Osteoblast (primary cell): ENCODE measurements at regions not wholly inside any gene's neighbourhood (a gene's known extent, or its start where the extent isn't known, plus 50 kb on each side); places are given as distances from the start of the nearest gene placed in this dataset.

Source experiments
- DNase-seq: peaks from one replicate; pipeline ENCODE4 v3.0.0; 2011; ENCODE audit warnings: low spot score, mixed read lengths; ENCODE audit not compliant: insufficient read length; ENCODE audit errors: missing footprints
- H2AFZ ChIP-seq: 2 replicates; pipeline ENCODE4 v1.6.0; 2011; ENCODE audit warnings: mild to moderate bottlenecking, low read length
- H3K27ac ChIP-seq: 2 replicates; pipeline ENCODE4 v1.5.1; 2011; ENCODE audit warnings: mild to moderate bottlenecking, low read depth, low read length, moderate library complexity
- H3K27me3 ChIP-seq: 2 replicates; pipeline ENCODE4 v1.6.0; 2012; ENCODE audit warnings: mild to moderate bottlenecking, control low read depth, inconsistent platforms, low read length, moderate library complexity; ENCODE audit not compliant: insufficient read depth
- H3K36me3 ChIP-seq: 2 replicates; pipeline ENCODE4 v1.5.1; 2011; ENCODE audit warnings: mild to moderate bottlenecking, low read length, control low read depth, moderate library complexity; ENCODE audit not compliant: insufficient read depth
- H3K4me1 ChIP-seq: 2 replicates; pipeline ENCODE4 v1.5.1; 2011; ENCODE audit warnings: mild to moderate bottlenecking, low read length, control low read depth, moderate library complexity; ENCODE audit not compliant: insufficient read depth
- H3K4me2 ChIP-seq: 2 replicates; pipeline ENCODE4 v1.6.0; 2011; ENCODE audit warnings: mild to moderate bottlenecking, low read length; ENCODE audit not compliant: insufficient read depth
- H3K4me3 ChIP-seq: fragments of 200-600 bp; sonication (generic); 3 replicates; pipeline ENCODE4 v1.5.1; 2012; ENCODE audit warnings: mild to moderate bottlenecking, low read length, inconsistent platforms; ENCODE audit not compliant: insufficient read depth
- H3K79me2 ChIP-seq: 2 replicates; pipeline ENCODE4 v1.6.0; 2012; ENCODE audit warnings: mild to moderate bottlenecking, low read length, control low read depth, inconsistent platforms; ENCODE audit not compliant: insufficient read depth
- H3K9me3 ChIP-seq: 2 replicates; pipeline ENCODE4 v1.5.1; 2011; ENCODE audit warnings: low read depth, low read length, control low read depth
- H4K20me1 ChIP-seq: 2 replicates; pipeline ENCODE4 v1.6.0; 2012; ENCODE audit warnings: mild to moderate bottlenecking, low read length, control low read depth; ENCODE audit not compliant: insufficient read depth
- CTCF ChIP-seq: IDR thresholded peaks from 2 replicates; pipeline ENCODE4 v1.5.1; 2011; ENCODE audit warnings: mild to moderate bottlenecking, low read depth, low read length, moderate library complexity; ENCODE audit errors: extremely low read depth

- no peak for DNase-seq
- no peaks in the 10 kb centered on the region for H3K4me1 ChIP-seq
- H3K4me3 ChIP-seq, result no peak overlapping the region
- no peaks in the 10 kb centered on the region for H3K79me2 ChIP-seq
- TF ChIP-seq CTCF, result no peak
- H3K27ac ChIP-seq, result no peak overlapping the region
- H4K20me1 ChIP-seq, result no peaks in the 10 kb centered on the region
- no peaks in the 10 kb centered on the region for H3K36me3 ChIP-seq
- no peak overlapping the region for H3K4me2 ChIP-seq
- no peaks in the 10 kb centered on the region for H3K27me3 ChIP-seq
- no peaks in the 10 kb centered on the region for H3K9me3 ChIP-seq
- no peak overlapping the region for H2AFZ ChIP-seq
Measured at GRCh38 chr2:51620796-51621195, 588.9 kb upstream of the NRXN1 start.

GRCh38 chr2:51619961-51620360 is 588.0 kb upstream of the NRXN1 start:
- no peak for DNase-seq
- no peak overlapping the region for H3K4me3 ChIP-seq
- no peaks in the 10 kb centered on the region for H3K79me2 ChIP-seq
- H3K27me3 ChIP-seq, result no peaks in the 10 kb centered on the region
- H3K9me3 ChIP-seq, result peaks cover under 1% of the 10 kb centered on the region
- no peaks in the 10 kb centered on the region for H3K36me3 ChIP-seq
- no peak overlapping the region for H2AFZ ChIP-seq
- no peak for TF ChIP-seq CTCF
- H3K27ac ChIP-seq, result no peak overlapping the region
- H3K4me1 ChIP-seq, result no peaks in the 10 kb centered on the region
- H3K4me2 ChIP-seq, result no peak overlapping the region
- no peaks in the 10 kb centered on the region for H4K20me1 ChIP-seq

- H2AFZ ChIP-seq, result no peak overlapping the region
- no peak overlapping the region for H3K4me2 ChIP-seq
- H3K27me3 ChIP-seq, result no peaks in the 10 kb centered on the region
- TF ChIP-seq CTCF, result no peak
- no peaks in the 10 kb centered on the region for H3K4me1 ChIP-seq
- no peak for DNase-seq
- H3K9me3 ChIP-seq, result peaks cover 8% of the 10 kb centered on the region
- H4K20me1 ChIP-seq, result no peaks in the 10 kb centered on the region
- no peaks in the 10 kb centered on the region for H3K36me3 ChIP-seq
- no peak overlapping the region for H3K27ac ChIP-seq
- no peaks in the 10 kb centered on the region for H3K79me2 ChIP-seq
- no peak overlapping the region for H3K4me3 ChIP-seq
Measured at GRCh38 chr2:51612387-51612786, 580.5 kb upstream of the NRXN1 start.

GRCh38 chr2:51601706-51602105 is 569.8 kb upstream of the NRXN1 start:
- TF ChIP-seq CTCF, result no peak
- no peaks in the 10 kb centered on the region for H3K36me3 ChIP-seq
- H4K20me1 ChIP-seq, result no peaks in the 10 kb centered on the region

More at GRCh38 chr2:51601706-51602105, 569.8 kb upstream of the NRXN1 start:
- Histone ChIP-seq H3K4me2 (no peak overlapping the region), H3K27me3 (no peaks in the 10 kb centered on the region), H3K79me2 (no peaks in the 10 kb centered on the region), H3K27ac (no peak overlapping the region), H3K9me3 (no peaks in the 10 kb centered on the region), H3K4me1 (no peaks in the 10 kb centered on the region), H2AFZ (no peak overlapping the region), H3K4me3 (no peak overlapping the region)
- DNase-seq, result no peak
